KMS-11 (cell line): ENCODE measurements at regions not wholly inside any gene's neighbourhood (a gene's known extent, or its start where the extent isn't known, plus 50 kb on each side); places are given as distances from the start of the nearest gene placed in this dataset.

ENCODE experiments used
- H2AFZ ChIP-seq: fragments of 200-600 bp; sonication (generic); 2 replicates; pipeline ENCODE4 v1.6.1; 2016; ENCODE audit warnings: antibody characterized with exemption, mixed run types, low read depth
- H3K27ac ChIP-seq: fragments of 200-600 bp; sonication (generic); 2 replicates; pipeline ENCODE4 v1.6.1; 2016; ENCODE audit warnings: mild to moderate bottlenecking, mixed run types
- H3K27me3 ChIP-seq: fragments of 200-600 bp; sonication (generic); 2 replicates; pipeline ENCODE4 v1.6.1; 2017; ENCODE audit warnings: mild to moderate bottlenecking, low read depth, mixed run types, moderate library complexity; ENCODE audit not compliant: insufficient read depth
- H3K36me3 ChIP-seq: fragments of 200-600 bp; sonication (generic); 2 replicates; pipeline ENCODE4 v1.6.1; 2017; ENCODE audit warnings: mild to moderate bottlenecking, mixed run types; ENCODE audit not compliant: insufficient read depth
- H3K4me1 ChIP-seq: fragments of 200-600 bp; sonication (generic); 2 replicates; pipeline ENCODE4 v1.6.1; 2016; ENCODE audit warnings: mild to moderate bottlenecking, low read depth, mixed run types; ENCODE audit not compliant: poor library complexity, severe bottlenecking
- H3K4me2 ChIP-seq: fragments of 200-600 bp; sonication (generic); 2 replicates; pipeline ENCODE4 v1.7.0; 2016; ENCODE audit warnings: mild to moderate bottlenecking, mixed run types
- H3K4me3 ChIP-seq: fragments of 200-600 bp; sonication (generic); IDR thresholded peaks from 2 replicates; pipeline ENCODE4 v1.6.1; 2017; ENCODE audit warnings: low read depth, low read length, mixed read lengths; ENCODE audit not compliant: insufficient read depth
- H3K79me2 ChIP-seq: fragments of 200-600 bp; sonication (generic); 2 replicates; pipeline ENCODE4 v1.6.1; 2016; ENCODE audit warnings: low read depth, mixed run types; ENCODE audit not compliant: insufficient read depth
- H3K9ac ChIP-seq: fragments of 200-600 bp; sonication (generic); 2 replicates; pipeline ENCODE4 v1.6.1; 2016; ENCODE audit warnings: mild to moderate bottlenecking, mixed run types
- H4K20me1 ChIP-seq: fragments of 200-600 bp; sonication (generic); 2 replicates; pipeline ENCODE4 v1.6.1; 2016; ENCODE audit warnings: mild to moderate bottlenecking, mixed run types; ENCODE audit not compliant: insufficient read depth
- TF ChIP-seq, protein P1 (sequence below): fragments of 200-600 bp; sonication (generic); conservative IDR thresholded peaks from 2 replicates; pipeline ENCODE4 v1.6.1; 2017; ENCODE audit warnings: low read depth, mild to moderate bottlenecking, antibody characterized with exemption, low read length, moderate library complexity, mixed read lengths

DNA sequence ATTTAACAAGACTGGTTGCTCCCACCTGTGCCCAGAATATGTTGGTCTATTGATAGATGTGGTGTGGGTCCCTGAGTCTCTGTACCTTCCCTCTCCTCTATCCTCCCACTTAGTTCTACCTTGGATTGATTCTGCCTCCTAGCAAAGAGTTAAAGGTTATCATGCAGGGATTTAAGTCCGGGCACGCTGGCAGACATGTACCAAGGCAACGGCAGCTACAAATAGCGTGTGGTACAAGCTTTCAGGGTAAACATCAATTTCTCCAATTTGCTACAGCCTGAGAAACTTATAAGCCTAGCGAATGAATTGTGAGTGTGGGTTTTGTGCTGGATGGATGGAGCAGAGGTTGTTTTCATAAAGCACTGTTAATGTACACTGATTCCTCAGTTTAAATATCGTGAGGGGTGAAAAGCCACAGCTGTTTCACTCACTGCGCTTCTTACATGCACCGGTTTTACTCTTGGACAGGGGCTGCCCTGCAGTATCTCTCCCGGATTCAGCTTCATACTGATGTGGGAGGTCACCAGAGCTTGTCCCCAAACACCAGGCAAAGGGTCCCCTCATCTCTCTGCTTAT lies 289.8 kb downstream of the ICOS start:
- H2AFZ ChIP-seq, result no peak overlapping the region
- H3K9ac ChIP-seq, result no peak overlapping the region
- H3K4me3 ChIP-seq, result no peak overlapping the region
- TF ChIP-seq, protein P1, sequence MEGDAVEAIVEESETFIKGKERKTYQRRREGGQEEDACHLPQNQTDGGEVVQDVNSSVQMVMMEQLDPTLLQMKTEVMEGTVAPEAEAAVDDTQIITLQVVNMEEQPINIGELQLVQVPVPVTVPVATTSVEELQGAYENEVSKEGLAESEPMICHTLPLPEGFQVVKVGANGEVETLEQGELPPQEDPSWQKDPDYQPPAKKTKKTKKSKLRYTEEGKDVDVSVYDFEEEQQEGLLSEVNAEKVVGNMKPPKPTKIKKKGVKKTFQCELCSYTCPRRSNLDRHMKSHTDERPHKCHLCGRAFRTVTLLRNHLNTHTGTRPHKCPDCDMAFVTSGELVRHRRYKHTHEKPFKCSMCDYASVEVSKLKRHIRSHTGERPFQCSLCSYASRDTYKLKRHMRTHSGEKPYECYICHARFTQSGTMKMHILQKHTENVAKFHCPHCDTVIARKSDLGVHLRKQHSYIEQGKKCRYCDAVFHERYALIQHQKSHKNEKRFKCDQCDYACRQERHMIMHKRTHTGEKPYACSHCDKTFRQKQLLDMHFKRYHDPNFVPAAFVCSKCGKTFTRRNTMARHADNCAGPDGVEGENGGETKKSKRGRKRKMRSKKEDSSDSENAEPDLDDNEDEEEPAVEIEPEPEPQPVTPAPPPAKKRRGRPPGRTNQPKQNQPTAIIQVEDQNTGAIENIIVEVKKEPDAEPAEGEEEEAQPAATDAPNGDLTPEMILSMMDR, result no peak
- no peaks in the 10 kb centered on the region for H3K79me2 ChIP-seq
- no peaks in the 10 kb centered on the region for H3K36me3 ChIP-seq
- H3K27ac ChIP-seq, result no peak overlapping the region
- H4K20me1 ChIP-seq, result no peaks in the 10 kb centered on the region
- no peak overlapping the region for H3K4me2 ChIP-seq
- H3K4me1 ChIP-seq, result no peaks in the 10 kb centered on the region
- H3K27me3 ChIP-seq, result no peaks in the 10 kb centered on the region

DNA sequence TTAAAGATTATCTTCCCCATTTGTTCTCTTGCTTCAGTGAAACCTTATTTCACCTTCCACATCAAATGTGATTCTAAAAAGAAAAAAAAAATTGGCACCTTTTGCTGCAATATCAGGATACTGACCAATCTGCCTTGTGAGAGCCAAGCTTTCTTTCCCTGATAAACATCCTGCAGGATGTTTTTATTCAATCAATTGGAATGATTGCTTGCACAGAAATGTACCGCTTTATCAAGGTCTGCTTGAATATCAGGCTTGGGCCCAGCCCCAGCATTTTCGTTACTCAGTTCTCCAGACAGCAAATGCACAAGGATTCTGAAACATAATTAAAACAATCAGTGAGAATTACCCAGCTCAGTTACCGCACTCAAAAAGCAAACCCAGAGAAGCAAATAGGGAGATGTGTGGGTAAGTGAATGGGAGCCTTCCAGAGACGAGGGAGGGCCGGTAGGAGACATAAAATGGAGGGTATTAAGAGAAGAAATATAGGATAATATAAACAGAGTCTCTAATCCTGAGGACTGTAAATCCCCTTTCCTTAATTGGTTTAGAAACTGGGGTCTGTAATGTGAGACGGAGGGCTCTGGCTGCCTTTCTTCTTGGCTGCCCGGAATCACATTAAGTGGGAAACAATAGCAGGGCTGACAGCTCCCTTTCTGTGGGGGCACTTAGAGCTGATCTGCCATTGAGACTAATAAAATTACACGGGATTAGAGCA lies 291.8 kb downstream of the ICOS start:
- Histone ChIP-seq H2AFZ (no peak overlapping the region), H3K9ac (no peak overlapping the region), H3K36me3 (no peaks in the 10 kb centered on the region), H3K27ac (no peak overlapping the region), H3K79me2 (no peaks in the 10 kb centered on the region), H3K27me3 (no peaks in the 10 kb centered on the region), H3K4me2 (no peak overlapping the region), H4K20me1 (no peaks in the 10 kb centered on the region), H3K4me3 (no peak overlapping the region), H3K4me1 (no peaks in the 10 kb centered on the region)
- TF ChIP-seq, protein P1, result no peak

DNA sequence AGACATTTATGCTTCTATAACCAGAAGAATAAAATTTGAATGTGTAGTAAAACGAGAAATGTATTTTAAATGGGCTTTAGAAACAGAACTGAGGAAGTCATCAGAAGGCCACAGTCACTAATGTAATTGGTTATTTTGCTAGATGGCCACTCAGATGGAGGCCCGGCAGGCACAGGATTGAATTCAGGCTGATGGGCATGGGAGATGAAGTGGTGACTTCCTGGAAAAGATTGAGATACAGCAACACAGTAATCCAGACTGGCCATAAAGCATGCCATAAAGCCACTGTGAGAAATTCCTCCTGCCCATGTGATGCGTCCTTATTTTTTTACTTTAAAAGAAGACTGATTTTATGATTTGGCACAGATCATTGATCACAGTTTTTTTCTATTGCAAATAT lies 297.7 kb downstream of the ICOS start:
- no peaks in the 10 kb centered on the region for H4K20me1 ChIP-seq
- no peaks in the 10 kb centered on the region for H3K79me2 ChIP-seq
- no peak overlapping the region for H2AFZ ChIP-seq
- H3K27ac ChIP-seq, result no peak overlapping the region
- no peaks in the 10 kb centered on the region for H3K36me3 ChIP-seq
- no peak overlapping the region for H3K4me2 ChIP-seq
- no peaks in the 10 kb centered on the region for H3K27me3 ChIP-seq
- TF ChIP-seq, protein P1, result no peak
- H3K9ac ChIP-seq, result no peak overlapping the region
- no peaks in the 10 kb centered on the region for H3K4me1 ChIP-seq
- no peak overlapping the region for H3K4me3 ChIP-seq

DNA sequence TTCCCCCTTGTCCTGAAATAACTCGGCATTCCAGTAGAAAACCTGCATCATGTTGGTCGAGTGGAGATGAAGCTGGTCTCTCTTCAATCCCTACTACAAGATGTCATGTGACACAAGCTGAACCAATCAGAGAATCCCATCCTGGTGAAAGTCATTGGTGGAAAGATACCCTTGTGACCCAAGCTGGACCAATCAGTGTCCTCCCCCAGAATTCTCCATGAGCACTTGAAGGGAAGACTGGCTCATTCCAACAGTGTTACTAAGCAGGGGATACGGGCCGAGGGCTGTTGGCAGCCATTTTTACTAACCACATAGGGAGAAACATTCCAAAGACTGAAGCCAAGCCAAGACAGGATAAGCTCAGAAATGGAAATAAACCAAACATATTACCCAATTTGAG lies 298.3 kb downstream of the ICOS start:
- H3K4me2 ChIP-seq, result no peak overlapping the region
- TF ChIP-seq, protein P1, result no peak

More for the DNA sequence above, 298.3 kb downstream of the ICOS start:
- H3K9ac ChIP-seq, result no peak overlapping the region
- no peak overlapping the region for H3K27ac ChIP-seq
- H3K4me3 ChIP-seq, result no peak overlapping the region
- H4K20me1 ChIP-seq, result no peaks in the 10 kb centered on the region
- no peaks in the 10 kb centered on the region for H3K79me2 ChIP-seq
- no peaks in the 10 kb centered on the region for H3K27me3 ChIP-seq
- H3K36me3 ChIP-seq, result no peaks in the 10 kb centered on the region
- H2AFZ ChIP-seq, result no peak overlapping the region
- H3K4me1 ChIP-seq, result no peaks in the 10 kb centered on the region
